Neutrophil (primary cell): ENCODE measurements at regions not wholly inside any gene's neighbourhood (a gene's known extent, or its start where the extent isn't known, plus 50 kb on each side); places are given as distances from the start of the nearest gene placed in this dataset.

ENCODE experiments used
- H3K27ac ChIP-seq: fragments of 200-600 bp; sonication (generic); 2 replicates; pipeline ENCODE4 v1.5.1; 2016; ENCODE audit warnings: mild to moderate bottlenecking, moderate library complexity
- H3K27me3 ChIP-seq: fragments of 200-600 bp; sonication (generic); 2 replicates; pipeline ENCODE4 v1.6.0; 2016; ENCODE audit warnings: mild to moderate bottlenecking
- H3K36me3 ChIP-seq: fragments of 200-600 bp; sonication (generic); 2 replicates; pipeline ENCODE4 v1.5.1; 2017
- H3K4me1 ChIP-seq, 2 experiments: fragments of 200-600 bp in 1 of 2; sonication (generic) in 1 of 2; 1 replicate in 1 of 2; 2 replicates in 1 of 2; pipeline versions ENCODE4 v1.5.1 to v1.6.1; 2013 to 2016; ENCODE audit warnings: low read depth in 1 of 2, low read length in 1 of 2, mild to moderate bottlenecking in 1 of 2, moderate library complexity in 1 of 2; ENCODE audit not compliant: control insufficient read depth in 1 of 2, insufficient read depth in 1 of 2
- H3K4me3 ChIP-seq, 2 experiments: fragments of 200-600 bp in 1 of 2; sonication (generic) in 1 of 2; 1 replicate in 1 of 2; 2 replicates in 1 of 2; pipeline ENCODE4 v1.5.1; 2013 to 2016; ENCODE audit warnings: low read depth in 1 of 2, low read length in 1 of 2, mild to moderate bottlenecking in 1 of 2, moderate library complexity in 1 of 2
- H3K9me3 ChIP-seq: fragments of 200-600 bp; sonication (generic); 2 replicates; pipeline ENCODE4 v1.5.1; 2016
- TF ChIP-seq, protein P1 (sequence below): fragments of 200-600 bp; sonication (generic); IDR thresholded peaks from 2 replicates; pipeline ENCODE4 v1.5.1; 2016; ENCODE audit warnings: antibody characterized with exemption

- peaks cover 97% of the 10 kb centered on the region for H3K27me3 ChIP-seq
- no peaks in the 10 kb centered on the region for H3K36me3 ChIP-seq
Measured at GRCh38 chr5:73242735-73243134, 69.7 kb downstream of the TMEM174 start.

GRCh38 chr5:73238873-73239272 is 65.9 kb downstream of the TMEM174 start:
- H3K9me3 ChIP-seq: no peaks in the 10 kb centered on the region
- H3K36me3 ChIP-seq: no peaks in the 10 kb centered on the region
- no peak overlapping the region for H3K4me3 ChIP-seq
- H3K27me3 ChIP-seq: peaks cover 100% of the 10 kb centered on the region
- no peaks in the 10 kb centered on the region for H3K4me1 ChIP-seq
- TF ChIP-seq, protein P1, sequence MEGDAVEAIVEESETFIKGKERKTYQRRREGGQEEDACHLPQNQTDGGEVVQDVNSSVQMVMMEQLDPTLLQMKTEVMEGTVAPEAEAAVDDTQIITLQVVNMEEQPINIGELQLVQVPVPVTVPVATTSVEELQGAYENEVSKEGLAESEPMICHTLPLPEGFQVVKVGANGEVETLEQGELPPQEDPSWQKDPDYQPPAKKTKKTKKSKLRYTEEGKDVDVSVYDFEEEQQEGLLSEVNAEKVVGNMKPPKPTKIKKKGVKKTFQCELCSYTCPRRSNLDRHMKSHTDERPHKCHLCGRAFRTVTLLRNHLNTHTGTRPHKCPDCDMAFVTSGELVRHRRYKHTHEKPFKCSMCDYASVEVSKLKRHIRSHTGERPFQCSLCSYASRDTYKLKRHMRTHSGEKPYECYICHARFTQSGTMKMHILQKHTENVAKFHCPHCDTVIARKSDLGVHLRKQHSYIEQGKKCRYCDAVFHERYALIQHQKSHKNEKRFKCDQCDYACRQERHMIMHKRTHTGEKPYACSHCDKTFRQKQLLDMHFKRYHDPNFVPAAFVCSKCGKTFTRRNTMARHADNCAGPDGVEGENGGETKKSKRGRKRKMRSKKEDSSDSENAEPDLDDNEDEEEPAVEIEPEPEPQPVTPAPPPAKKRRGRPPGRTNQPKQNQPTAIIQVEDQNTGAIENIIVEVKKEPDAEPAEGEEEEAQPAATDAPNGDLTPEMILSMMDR: no peak
- H3K27ac ChIP-seq: no peak overlapping the region

More at GRCh38 chr5:73242735-73243134, 69.7 kb downstream of the TMEM174 start:
- TF ChIP-seq, protein P1: no peak
- no peaks in the 10 kb centered on the region for H3K9me3 ChIP-seq
- H3K4me3 ChIP-seq: no peak overlapping the region
- no peaks in the 10 kb centered on the region for H3K4me1 ChIP-seq
- no peak overlapping the region for H3K27ac ChIP-seq

GRCh38 chr5:73236541-73237128 is 63.6 kb downstream of the TMEM174 start:
- Histone ChIP-seq H3K4me3 (no peak overlapping the region), H3K4me1 (no peaks in the 10 kb centered on the region), H3K36me3 (no peaks in the 10 kb centered on the region), H3K9me3 (no peaks in the 10 kb centered on the region), H3K27me3 (peaks cover 100% of the 10 kb centered on the region), H3K27ac (no peak overlapping the region)
- TF ChIP-seq, protein P1: no peak

DNA sequence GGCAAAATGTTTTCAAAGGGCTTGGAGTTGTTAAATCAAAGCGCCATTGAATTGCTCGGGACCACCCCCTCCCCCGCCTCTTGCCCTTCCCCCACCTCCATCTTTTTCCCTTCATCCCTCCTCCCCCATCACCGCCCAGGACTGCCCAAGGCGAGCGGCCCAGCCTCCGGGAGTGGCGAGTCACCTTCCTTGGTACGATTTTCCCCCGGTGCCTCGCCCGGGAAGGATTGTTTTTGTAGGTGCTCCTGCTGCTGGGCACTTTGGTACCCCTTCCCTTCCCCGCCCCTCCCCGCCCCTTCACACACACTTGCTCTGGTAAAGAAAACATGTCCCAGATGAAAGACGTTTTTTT is 61.2 kb downstream of the TMEM174 start:
- Histone ChIP-seq H3K4me1 (no peaks in the 10 kb centered on the region), H3K9me3 (no peaks in the 10 kb centered on the region), H3K27ac (no peak overlapping the region), H3K36me3 (no peaks in the 10 kb centered on the region), H3K4me3 (no peak overlapping the region), H3K27me3 (peaks cover 100% of the 10 kb centered on the region)
- TF ChIP-seq, protein P1: no peak

GRCh38 chr5:73233461-73234203 is 60.6 kb downstream of the TMEM174 start:
- Histone ChIP-seq H3K4me1 (no peaks in the 10 kb centered on the region), H3K4me3 (no peak overlapping the region), H3K9me3 (no peaks in the 10 kb centered on the region), H3K36me3 (no peaks in the 10 kb centered on the region), H3K27ac (no peak overlapping the region), H3K27me3 (peaks cover 100% of the 10 kb centered on the region)
- TF ChIP-seq, protein P1: no peak
